SK-N-SH (cell line): ENCODE measurements at regions not wholly inside any gene's neighbourhood (a gene's known extent, or its start where the extent isn't known, plus 50 kb on each side); places are given as distances from the start of the nearest gene placed in this dataset.

ENCODE experiments used
- CTCF ChIA-PET: fragments of 300-600, 350-600 bp; formaldehyde crosslinking; extraction: SDS; loops from one replicate; lab custom pipeline; 2021; lab: Yijun Ruan, JAX
- POLR2A ChIA-PET: fragments of 350-600 bp; sonication (Branson Sonifier 250); formaldehyde crosslinking; extraction: SDS; loops from one replicate; lab custom pipeline; 2020; ENCODE audit warnings: antibody characterized with exemption, inconsistent platforms; lab: Yijun Ruan, JAX
- DNase-seq: peaks from one replicate; pipeline ENCODE4 v3.0.0; 2012
- H2AFZ ChIP-seq: fragments of 200-600 bp; sonication (generic); 2 replicates; pipeline ENCODE4 v1.8.1; 2016; ENCODE audit warnings: antibody characterized with exemption, mild to moderate bottlenecking, low read depth
- H3F3A ChIP-seq: fragments of 200-600 bp; sonication (generic); replicated peaks from 2 replicates; pipeline ENCODE3; 2016; ENCODE audit warnings: antibody characterized with exemption, mild to moderate bottlenecking; ENCODE audit not compliant: insufficient read depth
- H3K27ac ChIP-seq, 2 experiments: fragments of 200-500 bp in 1 of 2; fragments of 200-600 bp in 1 of 2; sonication (Bioruptor generic) in 1 of 2; sonication (generic), shearing (Covaris generic) in 1 of 2; 2 replicates each; pipeline versions ENCODE4 v1.5.1 to v1.6.1; 2014 to 2016; ENCODE audit warnings: low read depth in 2 of 2, inconsistent platforms in 1 of 2, low read length in 1 of 2, mild to moderate bottlenecking in 1 of 2, mixed read lengths in 1 of 2
- H3K27me3 ChIP-seq: fragments of 200-600 bp; sonication (generic), shearing (Covaris generic); 2 replicates; pipeline ENCODE4 v1.6.1; 2016; ENCODE audit warnings: mixed run types; ENCODE audit not compliant: insufficient read depth
- H3K36me3 ChIP-seq, 2 experiments: fragments of 200-500 bp in 1 of 2; fragments of 200-600 bp in 1 of 2; sonication (Bioruptor generic) in 1 of 2; sonication (generic) in 1 of 2; replicated peaks in 1 of 2; 2 replicates each; pipeline versions ENCODE3 to v1.5.1; 2014 to 2016; ENCODE audit warnings: low read length in 1 of 2, mild to moderate bottlenecking in 1 of 2; ENCODE audit not compliant: insufficient read depth in 2 of 2, control insufficient read depth in 1 of 2
- H3K4me1 ChIP-seq, 2 experiments: fragments of 200-500 bp in 1 of 2; fragments of 200-600 bp in 1 of 2; sonication (Bioruptor generic) in 1 of 2; sonication (generic), shearing (Covaris generic) in 1 of 2; 2 replicates each; pipeline versions ENCODE4 v1.5.1 to v1.6.1; 2014 to 2016; ENCODE audit warnings: low read depth in 1 of 2, low read length in 1 of 2, mixed run types in 1 of 2; ENCODE audit not compliant: insufficient read depth in 2 of 2, control insufficient read depth in 1 of 2
- H3K4me2 ChIP-seq: fragments of 200-600 bp; sonication (generic), shearing (Covaris generic); 2 replicates; pipeline ENCODE4 v1.6.1; 2017; ENCODE audit warnings: mixed run types
- H3K4me3 ChIP-seq, 2 experiments: fragments of 200-500 bp in 1 of 2; fragments of 200-600 bp in 1 of 2; sonication (Bioruptor generic) in 1 of 2; sonication (generic), shearing (Covaris generic) in 1 of 2; 2 replicates each; pipeline versions ENCODE4 v1.5.1 to v1.8.1; 2014 to 2016; ENCODE audit warnings: low read depth in 2 of 2, inconsistent platforms in 1 of 2, low read length in 1 of 2, mild to moderate bottlenecking in 1 of 2, mixed read lengths in 1 of 2, moderate library complexity in 1 of 2
- H3K79me2 ChIP-seq: fragments of 200-600 bp; sonication (generic); 2 replicates; pipeline ENCODE4 v1.8.1; 2017; ENCODE audit warnings: mild to moderate bottlenecking; ENCODE audit not compliant: insufficient read depth
- H3K9ac ChIP-seq: fragments of 200-600 bp; sonication (generic); 2 replicates; pipeline ENCODE4 v1.6.1; 2017; ENCODE audit warnings: mixed run types
- H3K9me2 ChIP-seq: fragments of 200-600 bp; sonication (generic); 2 replicates; pipeline ENCODE4 v1.6.1; 2017; ENCODE audit warnings: mixed run types
- H3K9me3 ChIP-seq: fragments of 200-600 bp; sonication (generic); 2 replicates; pipeline ENCODE4 v1.6.1; 2017; ENCODE audit warnings: mixed run types, mild to moderate bottlenecking, moderate library complexity
- H4K20me1 ChIP-seq: fragments of 200-600 bp; sonication (generic); 2 replicates; pipeline ENCODE4 v1.6.1; 2017; ENCODE audit warnings: mild to moderate bottlenecking, mixed run types; ENCODE audit not compliant: insufficient read depth
- EZH2phosphoT487 ChIP-seq: fragments of 200-600 bp; sonication (generic); IDR thresholded peaks from 2 replicates; pipeline ENCODE4 v1.6.1; 2017; ENCODE audit warnings: low read depth, mixed run types, mild to moderate bottlenecking, antibody characterized with exemption, moderate library complexity, borderline replicate concordance
- FOSL2 ChIP-seq: IDR thresholded peaks from 2 replicates; pipeline ENCODE4 v1.4.0; 2012; ENCODE audit warnings: low read depth, mild to moderate bottlenecking, moderate library complexity, borderline replicate concordance
- FOXM1 ChIP-seq: IDR thresholded peaks from 2 replicates; pipeline ENCODE4 v1.4.0; 2012; ENCODE audit warnings: low read depth, mild to moderate bottlenecking
- GABPA ChIP-seq: IDR thresholded peaks from 2 replicates; pipeline ENCODE4 v1.4.0; 2012; ENCODE audit warnings: low read depth, mild to moderate bottlenecking
- GATA2 ChIP-seq: sonication (generic); formaldehyde crosslinking; IDR thresholded peaks from 2 replicates; pipeline ENCODE4 v1.5.0; 2020; ENCODE audit warnings: mild to moderate bottlenecking, missing genetic modification reagents
- JUND ChIP-seq: IDR thresholded peaks from 2 replicates; pipeline ENCODE4 v1.4.0; 2012
- MEF2A ChIP-seq: IDR thresholded peaks from 2 replicates; pipeline ENCODE4 v1.4.0; 2012; ENCODE audit warnings: low read depth, borderline replicate concordance
- MXI1 ChIP-seq: IDR thresholded peaks from 2 replicates; pipeline ENCODE4 v1.6.1; 2012; ENCODE audit warnings: mild to moderate bottlenecking, low read depth, low read length, improper control_type of control experiment
- NFIC ChIP-seq: IDR thresholded peaks from 2 replicates; pipeline ENCODE4 v1.4.0; 2012; ENCODE audit warnings: borderline replicate concordance
- POLR2AphosphoS5 ChIP-seq: IDR thresholded peaks from 2 replicates; pipeline ENCODE4 v1.6.1; 2012; ENCODE audit warnings: low read depth, low read length
- RAD21 ChIP-seq: IDR thresholded peaks from 2 replicates; pipeline ENCODE4 v1.6.1; 2012; ENCODE audit warnings: mild to moderate bottlenecking, low read length
- RCOR1 ChIP-seq: fragments of 150-350 bp; IDR thresholded peaks from 2 replicates; pipeline ENCODE4 v1.6.1; 2017; ENCODE audit warnings: antibody characterized with exemption, low read length
- RFX5 ChIP-seq: IDR thresholded peaks from 2 replicates; pipeline ENCODE4 v1.6.1; 2012; ENCODE audit warnings: mild to moderate bottlenecking, improper control_type of control experiment, low read length
- SIN3A ChIP-seq: IDR thresholded peaks from 2 replicates; pipeline ENCODE4 v1.6.1; 2012; ENCODE audit warnings: low read depth, mild to moderate bottlenecking, low read length, moderate library complexity, borderline replicate concordance
- SMC3 ChIP-seq: IDR thresholded peaks from 2 replicates; pipeline ENCODE4 v1.6.1; 2012; ENCODE audit warnings: low read depth, low read length, improper control_type of control experiment
- TCF12 ChIP-seq: IDR thresholded peaks from 2 replicates; pipeline ENCODE4 v1.4.0; 2012
- TEAD4 ChIP-seq: IDR thresholded peaks from 2 replicates; pipeline ENCODE4 v1.4.0; 2012; ENCODE audit warnings: mild to moderate bottlenecking, borderline replicate concordance; ENCODE audit not compliant: insufficient read depth
- YY1 ChIP-seq: IDR thresholded peaks from 2 replicates; pipeline ENCODE4 v1.4.0; 2012; ENCODE audit warnings: low read depth, mild to moderate bottlenecking
- WGBS: methylation state at CpG from one replicate; pipeline ENCODE4 v1.1.6; 2017; ENCODE audit warnings: low lambda C conversion rate; 5-methylcytosine and 5-hydroxymethylcytosine counted together
- TF ChIP-seq, protein P1 (sequence below): fragments of 200-600 bp; sonication (generic); IDR thresholded peaks from 2 replicates; pipeline ENCODE4 v1.6.1; 2017; ENCODE audit warnings: antibody characterized with exemption, mild to moderate bottlenecking, moderate library complexity
- TF ChIP-seq, protein P2 (sequence below): fragments of 150-350 bp; IDR thresholded peaks from 2 replicates; pipeline ENCODE4 v1.6.1; 2016; ENCODE audit warnings: mild to moderate bottlenecking, low read depth, low read length
- TF ChIP-seq, protein P3 (sequence below): IDR thresholded peaks from 2 replicates; pipeline ENCODE4 v1.4.0; 2012; ENCODE audit warnings: low read depth
- TF ChIP-seq, protein P4 (sequence below): IDR thresholded peaks from 2 replicates; pipeline ENCODE4; 2012

DNA sequence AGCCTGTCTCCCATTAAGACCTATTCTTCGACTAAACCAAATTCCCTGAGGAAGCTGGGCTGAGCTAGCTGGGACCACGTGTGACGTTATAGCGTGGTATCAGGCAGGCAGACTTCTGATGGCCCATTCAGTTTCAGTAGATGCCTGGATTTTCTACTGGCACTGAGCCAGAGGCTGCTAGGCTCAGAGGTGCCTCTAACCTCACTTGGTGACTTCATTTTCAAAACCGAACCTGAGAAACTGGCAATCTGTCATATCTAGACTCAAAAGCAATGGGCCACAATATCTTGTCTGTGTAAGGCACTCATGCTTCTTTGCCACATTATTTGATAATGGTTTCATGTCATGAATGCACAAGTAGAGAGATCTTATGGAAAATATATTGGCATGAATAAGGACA, 352.1 kb upstream of the AZI2 start (continued):
- TF ChIP-seq, protein P1, sequence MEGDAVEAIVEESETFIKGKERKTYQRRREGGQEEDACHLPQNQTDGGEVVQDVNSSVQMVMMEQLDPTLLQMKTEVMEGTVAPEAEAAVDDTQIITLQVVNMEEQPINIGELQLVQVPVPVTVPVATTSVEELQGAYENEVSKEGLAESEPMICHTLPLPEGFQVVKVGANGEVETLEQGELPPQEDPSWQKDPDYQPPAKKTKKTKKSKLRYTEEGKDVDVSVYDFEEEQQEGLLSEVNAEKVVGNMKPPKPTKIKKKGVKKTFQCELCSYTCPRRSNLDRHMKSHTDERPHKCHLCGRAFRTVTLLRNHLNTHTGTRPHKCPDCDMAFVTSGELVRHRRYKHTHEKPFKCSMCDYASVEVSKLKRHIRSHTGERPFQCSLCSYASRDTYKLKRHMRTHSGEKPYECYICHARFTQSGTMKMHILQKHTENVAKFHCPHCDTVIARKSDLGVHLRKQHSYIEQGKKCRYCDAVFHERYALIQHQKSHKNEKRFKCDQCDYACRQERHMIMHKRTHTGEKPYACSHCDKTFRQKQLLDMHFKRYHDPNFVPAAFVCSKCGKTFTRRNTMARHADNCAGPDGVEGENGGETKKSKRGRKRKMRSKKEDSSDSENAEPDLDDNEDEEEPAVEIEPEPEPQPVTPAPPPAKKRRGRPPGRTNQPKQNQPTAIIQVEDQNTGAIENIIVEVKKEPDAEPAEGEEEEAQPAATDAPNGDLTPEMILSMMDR: no peak
- no peak for TF ChIP-seq SMC3

DNA sequence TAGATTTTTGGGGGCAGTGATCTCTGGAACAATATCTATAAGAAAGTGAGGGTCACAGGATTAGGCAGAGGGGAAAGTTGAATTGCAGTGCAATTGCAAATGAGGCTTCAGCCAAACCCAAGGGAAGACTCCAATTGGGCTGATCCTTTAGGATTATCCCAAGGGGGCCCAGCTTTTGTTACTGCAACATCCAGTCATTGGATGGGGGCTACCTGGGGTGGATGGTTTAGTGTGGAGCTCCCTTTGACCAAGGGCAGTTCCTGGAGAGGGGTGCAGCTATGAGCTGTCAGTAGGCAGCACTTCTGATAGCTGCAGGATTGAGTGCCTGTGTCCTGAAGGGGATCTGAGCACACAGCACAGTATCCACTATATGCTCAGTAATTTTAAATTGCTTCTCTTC, 355.2 kb upstream of the AZI2 start:
- Histone ChIP-seq H3K36me3 (no peaks in the 10 kb centered on the region), H3K4me1 (no peaks in the 10 kb centered on the region), H4K20me1 (no peaks in the 10 kb centered on the region), H3K4me2 (no peak overlapping the region), H3K27me3 (no peaks in the 10 kb centered on the region), H3F3A (no peaks in the 10 kb centered on the region), H3K27ac (no peak overlapping the region), H3K4me3 (no peak overlapping the region)
- DNase-seq: no peak
- TF ChIP-seq FOSL2 (no peak), SIN3A (no peak), JUND (no peak), YY1 (no peak), SMC3 (no peak), MXI1 (no peak), TCF12 (no peak), GATA2 (CRISPR knock-in tag) (no peak)
- TF ChIP-seq, all 33 proteins: peak for 0
- Histone ChIP-seq H3K9ac (no peak overlapping the region), H3K9me2 (no peaks in the 10 kb centered on the region), H2AFZ (no peak overlapping the region), H3K9me3 (no peaks in the 10 kb centered on the region), H3K79me2 (no peaks in the 10 kb centered on the region)
- CTCF ChIA-PET: interaction anchor here (0.8 to 1.8 kb wide), 3 partner anchors 23 to 35 kb away, joined by 3 to 7 read pairs (median 3); no protein-coding TSS in a partner anchor
- POLR2A ChIA-PET: no interaction called here

DNA sequence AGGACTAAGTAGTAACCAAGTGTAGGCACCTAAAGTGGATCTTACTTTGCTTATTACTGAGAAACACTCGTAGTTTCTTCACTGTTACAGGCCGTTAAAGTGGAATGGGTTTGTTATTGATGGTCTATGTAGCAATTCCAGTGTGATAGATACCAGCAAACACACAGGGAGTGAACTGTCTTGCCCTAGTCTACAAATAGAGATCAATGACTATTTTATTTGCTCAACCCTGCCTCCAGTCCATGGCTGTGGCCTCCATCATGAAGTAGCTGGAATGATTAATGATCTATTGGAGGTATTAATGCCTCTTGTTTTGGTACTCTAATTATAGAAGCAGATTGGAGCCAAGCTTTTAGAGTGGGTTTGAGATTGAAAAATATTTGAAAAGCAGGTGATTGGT, 362.7 kb upstream of the AZI2 start:
- H3F3A ChIP-seq: no peaks in the 10 kb centered on the region
- H3K36me3 ChIP-seq: no peaks in the 10 kb centered on the region
- no peaks in the 10 kb centered on the region for H3K9me2 ChIP-seq
- 4% methylated on average over 2 of the region's 2 CpGs for WGBS
- no peak overlapping the region for H3K4me3 ChIP-seq
- H2AFZ ChIP-seq: no peak overlapping the region
- H3K27ac ChIP-seq: no peak overlapping the region
- POLR2A ChIA-PET: no interaction called here
- no peak overlapping the region for H3K9ac ChIP-seq
- no peaks in the 10 kb centered on the region for H3K27me3 ChIP-seq
- no peaks in the 10 kb centered on the region for H3K79me2 ChIP-seq
- no peaks in the 10 kb centered on the region for H3K9me3 ChIP-seq
- CTCF ChIA-PET: interaction anchor here (1.1 kb wide), 1 partner anchor 11 kb away, joined by 4 read pairs; no protein-coding TSS in a partner anchor
- H3K4me1 ChIP-seq: no peaks in the 10 kb centered on the region
- no peak for DNase-seq
- H4K20me1 ChIP-seq: no peaks in the 10 kb centered on the region
- H3K4me2 ChIP-seq: no peak overlapping the region
- TF ChIP-seq, protein P2, sequence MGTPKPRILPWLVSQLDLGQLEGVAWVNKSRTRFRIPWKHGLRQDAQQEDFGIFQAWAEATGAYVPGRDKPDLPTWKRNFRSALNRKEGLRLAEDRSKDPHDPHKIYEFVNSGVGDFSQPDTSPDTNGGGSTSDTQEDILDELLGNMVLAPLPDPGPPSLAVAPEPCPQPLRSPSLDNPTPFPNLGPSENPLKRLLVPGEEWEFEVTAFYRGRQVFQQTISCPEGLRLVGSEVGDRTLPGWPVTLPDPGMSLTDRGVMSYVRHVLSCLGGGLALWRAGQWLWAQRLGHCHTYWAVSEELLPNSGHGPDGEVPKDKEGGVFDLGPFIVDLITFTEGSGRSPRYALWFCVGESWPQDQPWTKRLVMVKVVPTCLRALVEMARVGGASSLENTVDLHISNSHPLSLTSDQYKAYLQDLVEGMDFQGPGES: no peak
- TF ChIP-seq TEAD4 (no peak), EZH2phosphoT487 (no peak), NFIC (no peak), RFX5 (no peak), SMC3 (no peak), RAD21 (no peak), MXI1 (no peak), GATA2 (CRISPR knock-in tag) (no peak), POLR2AphosphoS5 (no peak), MEF2A (no peak), FOXM1 (no peak), GABPA (no peak), RCOR1 (no peak)
- TF ChIP-seq, protein P1: no peak
- TF ChIP-seq, protein P3, sequence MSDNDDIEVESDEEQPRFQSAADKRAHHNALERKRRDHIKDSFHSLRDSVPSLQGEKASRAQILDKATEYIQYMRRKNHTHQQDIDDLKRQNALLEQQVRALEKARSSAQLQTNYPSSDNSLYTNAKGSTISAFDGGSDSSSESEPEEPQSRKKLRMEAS: no peak
- TF ChIP-seq, protein P4, sequence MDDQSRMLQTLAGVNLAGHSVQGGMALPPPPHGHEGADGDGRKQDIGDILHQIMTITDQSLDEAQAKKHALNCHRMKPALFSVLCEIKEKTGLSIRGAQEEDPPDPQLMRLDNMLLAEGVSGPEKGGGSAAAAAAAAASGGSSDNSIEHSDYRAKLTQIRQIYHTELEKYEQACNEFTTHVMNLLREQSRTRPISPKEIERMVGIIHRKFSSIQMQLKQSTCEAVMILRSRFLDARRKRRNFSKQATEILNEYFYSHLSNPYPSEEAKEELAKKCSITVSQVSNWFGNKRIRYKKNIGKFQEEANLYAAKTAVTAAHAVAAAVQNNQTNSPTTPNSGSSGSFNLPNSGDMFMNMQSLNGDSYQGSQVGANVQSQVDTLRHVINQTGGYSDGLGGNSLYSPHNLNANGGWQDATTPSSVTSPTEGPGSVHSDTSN: no peak
